Occipital lobe (tissue), 1 donor: ENCODE measurements at regions not wholly inside any gene's neighbourhood (a gene's known extent, or its start where the extent isn't known, plus 50 kb on each side); places are given as distances from the start of the nearest gene placed in this dataset.
"Not testable (repeated sequence)": the region's sequence is repeated elsewhere in the genome, so short reads cannot be mapped to it uniquely, and the experiment has no call there.

Experiments
- DNase-seq: peaks from one replicate; lab custom pipeline; 2025; lab: John Stamatoyannopoulos, UW

- DNase-seq, result no peak
Measured at GRCh38 chr12:30213166-30213565, 429.4 kb upstream of the TMTC1 start.

GRCh38 chr12:30211743-30212142, 428.0 kb upstream of the TMTC1 start:
- no peak for DNase-seq

DNA sequence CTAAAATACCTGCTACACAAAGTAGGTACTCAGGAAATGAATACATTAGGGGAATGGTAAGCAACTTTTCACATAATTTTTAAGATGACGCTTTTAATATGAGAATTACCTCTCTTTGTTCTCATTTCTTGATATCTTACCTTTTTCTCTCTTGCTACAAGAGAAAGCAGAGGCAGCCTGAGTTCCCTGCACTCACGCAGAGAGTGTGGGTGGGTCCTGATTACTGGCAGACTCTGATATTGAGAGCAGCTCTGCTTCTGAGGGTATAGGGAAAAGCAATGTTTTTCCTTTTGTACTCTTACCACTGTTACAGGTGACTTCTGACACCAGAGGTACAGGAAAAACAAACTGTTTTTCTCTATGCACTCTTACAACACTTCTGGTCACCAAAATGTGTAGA, 420.2 kb upstream of the TMTC1 start:
- no peak for DNase-seq

GRCh38 chr12:30202521-30203254, 418.9 kb upstream of the TMTC1 start:
- DNase-seq, result no peak

DNA sequence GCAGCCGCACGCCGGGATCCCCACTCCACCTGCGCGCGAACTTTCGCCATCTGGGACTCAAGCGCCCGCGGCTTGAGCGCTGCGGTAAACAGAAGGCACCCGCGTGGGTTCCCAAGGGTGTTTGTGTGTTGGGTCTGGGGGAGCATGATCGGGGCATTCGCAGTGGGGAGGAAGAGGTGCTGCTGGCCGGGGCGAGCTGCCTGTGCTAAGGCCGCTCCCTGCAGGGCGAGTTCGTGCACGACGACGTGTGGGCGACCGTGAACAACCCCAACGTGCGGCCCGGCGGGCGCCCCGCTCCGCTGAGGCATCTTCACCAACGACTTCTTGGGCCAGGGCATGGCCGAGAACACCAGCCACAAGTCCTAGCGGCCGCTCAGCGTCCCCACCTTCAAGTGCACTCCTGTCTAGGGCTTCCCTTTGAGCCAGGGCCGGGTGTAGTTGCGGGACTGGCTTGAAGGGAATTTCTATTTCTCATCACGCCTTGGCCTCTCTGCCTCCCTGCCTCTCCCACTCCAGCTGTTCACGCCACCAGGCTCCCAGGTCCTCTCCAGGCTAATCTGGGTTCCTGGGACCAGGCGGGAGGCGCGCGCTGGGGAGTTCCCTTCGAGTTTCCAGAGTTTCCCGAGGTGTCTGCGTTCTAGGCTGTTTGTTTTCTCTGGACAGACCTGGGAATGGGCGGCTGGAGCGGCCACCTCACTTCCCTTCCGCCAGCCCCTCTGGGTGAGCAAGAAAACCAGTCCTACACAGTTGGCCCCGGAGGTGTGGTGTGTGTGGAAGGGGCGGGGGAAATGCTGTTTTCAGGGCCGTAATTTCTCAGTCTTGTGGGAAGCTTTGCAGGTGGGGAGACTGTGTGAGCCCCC, 417.8 kb upstream of the TMTC1 start:
- no peak for DNase-seq

GRCh38 chr12:30200864-30201263, 417.1 kb upstream of the TMTC1 start:
- no peak for DNase-seq

DNA sequence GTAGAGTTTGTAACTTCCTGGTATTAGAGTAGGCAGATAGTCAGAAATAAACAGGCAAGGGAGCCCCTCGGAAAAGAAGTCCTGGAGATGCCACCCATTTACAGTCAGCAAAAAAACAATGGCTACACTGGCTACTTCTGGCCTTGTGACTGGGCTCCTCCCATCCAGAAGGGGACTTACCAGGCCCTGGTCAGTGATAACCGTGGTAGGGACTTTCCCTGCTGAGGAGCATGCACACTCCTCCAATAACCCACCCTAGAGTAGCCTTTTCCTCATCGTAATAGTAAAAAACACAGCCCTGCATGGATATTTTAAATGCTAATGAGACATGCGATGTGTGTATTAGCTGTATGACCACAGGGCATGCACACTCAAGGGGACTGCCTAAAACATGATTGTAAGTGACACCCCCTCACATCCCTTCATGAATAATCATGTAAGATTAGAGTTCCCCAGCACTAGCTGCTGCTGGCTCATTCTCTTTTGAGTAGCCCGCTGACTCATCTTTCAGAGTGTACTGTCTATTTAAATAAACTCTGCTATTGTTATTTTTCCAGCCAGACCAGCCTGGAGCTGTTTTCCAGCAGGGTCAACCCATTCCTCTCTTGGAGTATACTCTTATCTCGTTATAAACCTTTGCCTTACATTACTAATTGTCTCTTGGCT, 413.8 kb upstream of the TMTC1 start:
- DNase-seq, result no peak

DNA sequence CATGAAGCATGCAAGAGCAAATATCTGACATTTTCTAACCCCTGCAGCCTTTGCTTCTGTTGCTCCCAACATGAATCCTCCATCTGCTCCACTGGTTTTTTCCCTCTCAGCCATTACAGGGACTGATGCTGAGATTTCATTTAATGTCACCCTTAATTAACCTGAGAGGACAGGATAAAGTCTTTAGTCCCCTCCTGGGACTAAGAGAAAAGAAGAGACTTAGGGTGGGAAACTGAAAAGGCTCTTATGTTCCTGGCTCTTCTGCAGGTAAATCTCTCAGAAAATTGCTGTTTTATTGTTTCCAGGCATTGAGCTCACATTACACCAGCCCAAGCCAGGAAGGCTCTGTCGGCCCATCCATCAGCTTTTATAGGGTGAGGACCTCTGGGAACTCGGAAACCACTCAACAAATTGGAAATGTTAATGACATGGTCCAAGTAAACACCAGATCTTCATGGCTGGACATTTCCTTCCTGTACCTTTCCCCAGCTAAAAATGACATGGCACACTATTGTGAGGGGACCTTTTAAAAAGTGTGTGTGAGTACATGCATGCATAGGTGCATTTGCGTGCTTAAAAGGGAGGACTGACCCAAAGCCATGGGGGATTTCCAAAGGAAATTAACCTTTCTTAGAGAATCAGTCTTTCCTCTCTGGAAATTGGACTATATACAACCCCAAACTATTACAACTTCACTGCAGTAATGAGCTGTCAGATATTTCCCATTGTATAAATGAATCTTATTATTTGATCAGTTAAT, 408.1 kb upstream of the TMTC1 start:
- no peak for DNase-seq

DNA sequence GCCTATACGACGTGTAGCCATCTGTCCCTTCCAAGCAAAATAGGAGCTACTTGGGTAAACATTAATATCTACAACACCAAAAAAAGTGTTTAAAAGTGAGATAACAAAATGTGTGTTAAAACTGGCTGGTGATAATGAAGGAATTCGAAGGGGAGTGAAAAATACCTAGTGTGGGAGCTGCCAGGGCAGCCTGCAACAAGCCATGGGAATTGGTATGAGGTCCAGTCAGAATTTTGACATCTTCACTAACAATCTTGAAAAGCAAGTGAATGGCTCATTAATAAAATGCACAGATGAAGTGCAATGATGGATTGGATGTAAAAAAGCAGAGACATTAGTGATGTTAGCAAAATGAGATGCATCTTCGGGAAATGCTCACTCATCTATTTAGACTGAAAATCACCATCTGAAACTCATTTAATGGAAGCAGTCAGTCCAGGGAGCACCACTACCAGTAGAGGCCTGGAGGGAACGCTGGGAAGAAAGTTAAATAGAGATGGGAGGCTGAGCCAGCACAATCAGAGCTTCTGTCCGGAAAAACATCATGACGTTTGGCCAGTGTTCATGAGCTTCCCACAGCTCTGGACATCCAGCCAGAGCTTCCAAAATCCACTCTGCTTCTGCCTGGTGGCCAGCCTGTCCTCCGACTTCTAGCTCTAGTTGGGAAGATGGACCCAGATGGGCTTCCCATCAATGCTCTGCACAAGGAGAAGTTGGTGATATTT, 405.0 kb upstream of the TMTC1 start:
- no peak for DNase-seq

- DNase-seq, result no peak
Measured at GRCh38 chr12:30187426-30187825, 403.7 kb upstream of the TMTC1 start.

DNA sequence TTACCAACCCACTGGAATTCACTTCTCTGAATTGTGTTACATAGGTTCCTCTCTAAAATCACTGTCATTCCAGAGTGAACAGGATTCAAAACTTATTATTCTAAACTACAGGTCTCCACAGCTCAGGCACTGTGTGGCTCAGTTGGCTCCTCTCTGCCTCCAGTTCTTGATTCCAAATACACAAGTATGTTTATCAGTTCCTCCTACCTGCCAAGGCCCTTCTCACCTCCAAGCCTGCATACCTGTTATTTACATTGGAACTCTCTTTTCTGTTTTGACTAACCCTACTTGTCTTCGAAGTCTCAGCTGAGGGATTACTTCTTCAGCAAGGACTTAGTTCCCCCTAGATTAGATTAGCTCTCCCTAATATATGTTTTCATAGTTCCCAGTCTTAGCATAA, 397.6 kb upstream of the TMTC1 start:
- DNase-seq, result no peak

DNA sequence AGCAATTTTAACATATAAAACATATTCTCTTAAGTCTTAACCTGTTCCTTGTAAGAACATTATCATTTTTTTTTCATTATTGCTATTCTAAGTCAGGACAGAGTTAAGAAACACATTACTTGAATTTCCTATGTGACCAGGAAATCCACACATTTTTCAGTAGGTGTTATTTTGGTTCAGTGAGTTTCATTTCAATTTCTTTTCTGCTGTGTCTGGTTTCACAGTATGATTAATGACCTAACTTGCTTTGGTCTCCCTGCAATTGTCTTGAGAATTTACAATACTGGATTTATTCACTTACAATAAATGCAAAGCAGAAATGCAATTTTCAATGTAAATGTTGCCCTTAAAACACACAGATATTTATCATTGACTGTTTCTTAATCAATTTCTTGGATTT, 396.9 kb upstream of the TMTC1 start:
- DNase-seq, result no peak

GRCh38 chr12:30178916-30179315, 395.2 kb upstream of the TMTC1 start:
- no peak for DNase-seq

DNA sequence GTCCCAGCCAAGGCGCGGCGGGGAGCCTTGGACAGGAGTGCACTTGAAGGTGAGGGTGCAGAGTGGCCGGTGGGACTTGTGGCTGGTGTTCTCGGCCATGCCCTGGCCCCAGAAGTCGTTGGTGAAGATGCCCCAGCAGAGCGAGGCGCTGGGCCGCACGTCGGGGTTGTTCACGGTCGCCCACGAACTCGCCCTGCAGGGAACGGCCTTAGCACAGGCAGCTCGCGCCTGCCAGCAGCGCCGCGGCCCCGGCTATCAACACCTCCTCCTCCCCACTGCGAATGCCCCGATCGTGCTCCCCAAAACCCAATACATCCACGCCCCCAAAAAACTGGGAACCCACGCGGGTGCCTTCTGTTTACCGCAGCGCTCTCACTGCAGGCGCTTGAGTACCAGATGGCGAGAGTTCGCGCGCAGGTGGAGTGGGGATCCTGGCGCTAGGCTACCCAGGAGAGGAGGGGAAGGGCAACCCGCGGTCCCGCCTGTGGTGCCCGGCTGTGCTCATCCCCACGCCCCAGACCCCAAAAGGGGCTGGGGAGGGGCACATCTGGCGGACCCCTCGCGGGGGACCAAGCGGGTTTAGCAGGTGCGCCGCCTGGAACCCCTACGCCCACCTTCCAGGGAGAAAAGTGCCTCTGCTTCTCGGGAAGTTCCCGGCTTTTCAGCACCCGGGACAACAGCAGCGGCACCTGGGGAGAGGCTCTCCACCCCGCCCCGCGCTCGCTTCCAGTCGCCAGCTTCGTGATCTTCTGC, 386.3 kb upstream of the TMTC1 start:
- no peak for DNase-seq

GRCh38 chr12:30166006-30166795, 382.5 kb upstream of the TMTC1 start:
- DNase-seq, result no peak

- no peak for DNase-seq
Measured at GRCh38 chr12:30164382-30165318, 380.9 kb upstream of the TMTC1 start.

DNA sequence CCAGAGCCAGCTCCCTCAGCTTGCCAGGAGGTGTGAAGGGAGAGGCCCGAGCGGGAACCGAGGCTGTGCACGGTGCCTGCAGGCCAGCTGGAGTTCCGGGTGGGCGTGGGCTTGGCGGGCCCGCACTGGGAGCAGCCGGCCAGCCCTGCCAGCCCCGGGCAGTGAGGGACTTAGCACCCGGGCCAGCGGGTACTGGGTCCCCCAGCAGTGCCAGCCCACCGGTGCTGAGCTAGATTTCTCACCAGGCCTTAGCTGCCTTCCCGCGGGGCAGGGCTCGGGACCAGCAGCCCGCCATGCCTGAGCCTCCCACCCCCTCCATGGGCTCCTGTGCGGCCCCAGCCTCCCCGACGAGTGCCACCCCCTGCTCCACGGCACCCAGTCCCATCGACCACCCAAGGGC, 373.1 kb upstream of the TMTC1 start:
- DNase-seq, result not testable (repeated sequence)

GRCh38 chr12:30155001-30155730, 371.4 kb upstream of the TMTC1 start:
- DNase-seq, result no peak
